GM19193 (cell line): ENCODE measurements at regions not wholly inside any gene's neighbourhood (a gene's known extent, or its start where the extent isn't known, plus 50 kb on each side); places are given as distances from the start of the nearest gene placed in this dataset.

Experiments
- POLR2A ChIP-seq: IDR thresholded peaks from 4 replicates; pipeline ENCODE4 v1.6.1; 2011; ENCODE audit not compliant: insufficient read depth, insufficient read length; ENCODE audit errors: extremely low read depth

GRCh38 chr5:166671811-166672210 is 1619.6 kb upstream of the WWC1 start:
- TF ChIP-seq POLR2A, result no peak

GRCh38 chr5:166672431-166672830 is 1619.0 kb upstream of the WWC1 start:
- TF ChIP-seq POLR2A, result no peak

- no peak for TF ChIP-seq POLR2A
These were observed 1613.6 kb upstream of the WWC1 start for GRCh38 chr5:166677891-166678290.

GRCh38 chr5:166679331-166679730 is 1612.1 kb upstream of the WWC1 start:
- TF ChIP-seq POLR2A, result no peak

GRCh38 chr5:166695326-166695725 is 1596.1 kb upstream of the WWC1 start:
- no peak for TF ChIP-seq POLR2A

- TF ChIP-seq POLR2A, result no peak
These were observed 1583.2 kb upstream of the WWC1 start for GRCh38 chr5:166708291-166708690.

GRCh38 chr5:166709691-166710090 is 1581.8 kb upstream of the WWC1 start:
- no peak for TF ChIP-seq POLR2A

- no peak for TF ChIP-seq POLR2A
These were observed 1581.2 kb upstream of the WWC1 start for GRCh38 chr5:166710271-166710670.

- no peak for TF ChIP-seq POLR2A
These were observed 1578.8 kb upstream of the WWC1 start for GRCh38 chr5:166712447-166713185.

GRCh38 chr5:166713295-166713694 is 1578.2 kb upstream of the WWC1 start:
- TF ChIP-seq POLR2A, result no peak

GRCh38 chr5:166716856-166717492 is 1574.5 kb upstream of the WWC1 start:
- TF ChIP-seq POLR2A, result no peak

GRCh38 chr5:166719991-166720390 is 1571.5 kb upstream of the WWC1 start:
- TF ChIP-seq POLR2A, result no peak

GRCh38 chr5:166722939-166723338 is 1568.5 kb upstream of the WWC1 start:
- TF ChIP-seq POLR2A, result no peak

GRCh38 chr5:166724284-166724683 is 1567.2 kb upstream of the WWC1 start:
- no peak for TF ChIP-seq POLR2A

- TF ChIP-seq POLR2A, result no peak
These were observed 1565.9 kb upstream of the WWC1 start for GRCh38 chr5:166725593-166725992.

- TF ChIP-seq POLR2A, result no peak
These were observed 1565.0 kb upstream of the WWC1 start for GRCh38 chr5:166726406-166726805.
